GM23338 (cell line): ENCODE measurements at regions not wholly inside any gene's neighbourhood (a gene's known extent, or its start where the extent isn't known, plus 50 kb on each side); places are given as distances from the start of the nearest gene placed in this dataset.
A peak's percentile ranks its signal among the peaks of the same experiment; 100 is the strongest.
"Not testable (repeated sequence)": the region's sequence is repeated elsewhere in the genome, so short reads cannot be mapped to it uniquely, and the experiment has no call there.

ENCODE experiments used
- ATAC-seq: fragments of 200-7000 bp; cut with Tn5 transposase; 3 replicates; pipeline ENCODE4 v1.9.1; 2020
- DNase-seq: peaks from one replicate; pipeline ENCODE4 v3.0.0-alpha.2; 2015; ENCODE audit warnings: low spot score
- H2AFZ ChIP-seq: fragments of 200-600 bp; sonication (generic); 2 replicates; pipeline ENCODE4 v1.8.0; 2016; ENCODE audit warnings: antibody characterized with exemption, mild to moderate bottlenecking, moderate library complexity
- H3F3A ChIP-seq: fragments of 200-600 bp; sonication (generic); replicated peaks from 2 replicates; pipeline ENCODE4 v1.8.0; 2017; ENCODE audit warnings: antibody characterized with exemption, mixed run types, low read depth
- H3K27ac ChIP-seq: fragments of 200-600 bp; sonication (generic); 2 replicates; pipeline ENCODE4 v1.6.1; 2016; ENCODE audit warnings: low read depth
- H3K27me3 ChIP-seq: fragments of 200-600 bp; sonication (generic); 2 replicates; pipeline ENCODE4 v1.8.0; 2016; ENCODE audit warnings: mild to moderate bottlenecking, mixed run types, moderate library complexity; ENCODE audit not compliant: insufficient read depth
- H3K36me3 ChIP-seq: fragments of 200-600 bp; sonication (generic); 2 replicates; pipeline ENCODE4 v1.8.0; 2016; ENCODE audit warnings: mild to moderate bottlenecking; ENCODE audit not compliant: insufficient read depth
- H3K4me1 ChIP-seq: fragments of 200-600 bp; sonication (generic); 2 replicates; pipeline ENCODE4 v1.8.0; 2016; ENCODE audit warnings: mild to moderate bottlenecking, moderate library complexity; ENCODE audit not compliant: insufficient read depth
- H3K4me2 ChIP-seq: fragments of 200-600 bp; sonication (generic); 2 replicates; pipeline ENCODE4 v1.7.1; 2017; ENCODE audit warnings: mixed run types
- H3K4me3 ChIP-seq: fragments of 200-600 bp; sonication (generic); 2 replicates; pipeline ENCODE4 v1.6.1; 2016; ENCODE audit warnings: mixed run types
- H3K79me2 ChIP-seq: fragments of 200-600 bp; sonication (generic); replicated peaks from 2 replicates; pipeline ENCODE4 v1.8.0; 2017; ENCODE audit warnings: mild to moderate bottlenecking; ENCODE audit not compliant: insufficient read depth
- H3K9me2 ChIP-seq: fragments of 200-600 bp; sonication (generic); 2 replicates; pipeline ENCODE4 v1.8.0; 2017; ENCODE audit not compliant: insufficient read depth
- H4K20me1 ChIP-seq: fragments of 200-600 bp; sonication (generic); replicated peaks from 2 replicates; pipeline ENCODE4 v1.8.0; 2017; ENCODE audit warnings: mild to moderate bottlenecking; ENCODE audit not compliant: insufficient read depth
- H3K27ac Mint-ChIP-seq: 2 replicates; pipeline ENCODE4 v1.8.0; 2020; ENCODE audit warnings: inconsistent platforms, mild to moderate bottlenecking, moderate library complexity, mixed read lengths
- H3K27me3 Mint-ChIP-seq: 3 replicates; pipeline ENCODE4 v1.8.0; 2022; ENCODE audit warnings: low read depth, mild to moderate bottlenecking, moderate library complexity, mixed read lengths, inconsistent platforms; ENCODE audit not compliant: insufficient read depth, poor library complexity
- H3K36me3 Mint-ChIP-seq: 3 replicates; pipeline ENCODE4 v1.8.0; 2021; ENCODE audit warnings: low read depth, mild to moderate bottlenecking, inconsistent platforms, moderate library complexity, mixed read lengths
- H3K4me1 Mint-ChIP-seq: 3 replicates; pipeline ENCODE4 v1.8.0; 2020; ENCODE audit warnings: mild to moderate bottlenecking, inconsistent platforms, mixed read lengths
- H3K4me3 Mint-ChIP-seq: 3 replicates; pipeline ENCODE4 v1.8.0; 2021; ENCODE audit warnings: moderate library complexity, mild to moderate bottlenecking, inconsistent platforms, mixed read lengths
- H3K9me3 Mint-ChIP-seq: 3 replicates; pipeline ENCODE4 v1.8.0; 2020; ENCODE audit warnings: moderate library complexity, mild to moderate bottlenecking, inconsistent platforms, mixed read lengths
- CREB1 ChIP-seq: fragments of 250-450 bp; sonication (Bioruptor Pico); IDR thresholded peaks from 2 replicates; pipeline ENCODE4 v1.5.0; 2020; ENCODE audit warnings: low read depth, mild to moderate bottlenecking, moderate library complexity
- CTCF ChIP-seq, 2 experiments: fragments of 200-600 bp in 1 of 2; sonication (generic) in 1 of 2; conservative IDR thresholded peaks; 2 replicates each; pipeline versions ENCODE4 v1.5.1 to v1.6.1; 2016 to 2017; ENCODE audit warnings: antibody characterized with exemption in 2 of 2, low read depth in 2 of 2, mild to moderate bottlenecking in 2 of 2, moderate library complexity in 1 of 2
- EZH2phosphoT487 ChIP-seq: fragments of 200-600 bp; sonication (generic); IDR thresholded peaks from one replicate; pipeline ENCODE4 v1.8.1; 2018; ENCODE audit warnings: antibody characterized with exemption; ENCODE audit not compliant: unreplicated experiment
- POLR2AphosphoS5 ChIP-seq: IDR thresholded peaks from 2 replicates; pipeline ENCODE4 v1.6.1; 2016; ENCODE audit warnings: antibody characterized with exemption, low read depth
- REST ChIP-seq: IDR thresholded peaks from one replicate; pipeline ENCODE4 v1.6.1; 2018; ENCODE audit warnings: antibody characterized with exemption; ENCODE audit not compliant: unreplicated experiment
- STAT1 ChIP-seq: IDR thresholded peaks from one replicate; pipeline ENCODE4 v1.6.1; 2016; ENCODE audit warnings: antibody characterized with exemption; ENCODE audit not compliant: unreplicated experiment
- ZNF114 ChIP-seq: fragments of 250-450 bp; sonication (Bioruptor Pico); IDR thresholded peaks from 2 replicates; pipeline ENCODE4 v1.5.0; 2020; ENCODE audit warnings: mild to moderate bottlenecking, moderate library complexity
- ZNF331 ChIP-seq: fragments of 250-450 bp; sonication (Bioruptor Pico); IDR thresholded peaks from 2 replicates; pipeline ENCODE4 v1.5.0; 2020; ENCODE audit warnings: low read depth, mild to moderate bottlenecking, moderate library complexity

DNA sequence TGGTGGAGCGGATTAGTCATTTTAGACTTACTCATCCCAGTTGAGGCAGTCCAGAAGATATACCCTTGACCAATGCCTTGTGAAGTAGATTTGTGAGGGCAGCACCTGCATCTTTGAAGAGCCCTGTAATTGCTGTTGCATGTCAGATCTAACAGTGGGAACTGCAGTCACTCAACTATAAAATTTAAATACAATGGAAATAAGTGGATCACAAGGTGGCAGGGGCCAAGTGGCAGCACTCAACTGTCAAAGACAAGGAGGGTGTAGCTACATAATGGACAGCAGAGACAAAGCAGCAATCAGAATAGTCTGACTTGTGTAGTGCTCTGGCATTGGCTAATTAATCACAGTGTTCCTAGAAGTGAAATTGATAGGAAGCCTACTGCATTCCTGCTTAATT lies 115.8 kb upstream of the RMP24 start:
- H3K79me2 ChIP-seq, H3K27ac ChIP-seq, H3K27me3 Mint-ChIP-seq, H3K36me3 ChIP-seq, H3K4me2 ChIP-seq, DNase-seq, H2AFZ ChIP-seq, H3K27me3 ChIP-seq, H3K4me3 Mint-ChIP-seq, ATAC-seq, H3F3A ChIP-seq, H3K4me3 ChIP-seq, H3K27ac Mint-ChIP-seq, H4K20me1 ChIP-seq: not testable (repeated sequence)
- Histone ChIP-seq H3K4me1 (peaks cover 22% of the 10 kb centered on the region), H3K9me2 (peaks cover 22% of the 10 kb centered on the region)
- peaks cover 21% of the 10 kb centered on the region for H3K36me3 Mint-ChIP-seq
- H3K4me1 Mint-ChIP-seq: peaks cover 23% of the 10 kb centered on the region
- H3K9me3 Mint-ChIP-seq: peaks cover 19% of the 10 kb centered on the region

DNA sequence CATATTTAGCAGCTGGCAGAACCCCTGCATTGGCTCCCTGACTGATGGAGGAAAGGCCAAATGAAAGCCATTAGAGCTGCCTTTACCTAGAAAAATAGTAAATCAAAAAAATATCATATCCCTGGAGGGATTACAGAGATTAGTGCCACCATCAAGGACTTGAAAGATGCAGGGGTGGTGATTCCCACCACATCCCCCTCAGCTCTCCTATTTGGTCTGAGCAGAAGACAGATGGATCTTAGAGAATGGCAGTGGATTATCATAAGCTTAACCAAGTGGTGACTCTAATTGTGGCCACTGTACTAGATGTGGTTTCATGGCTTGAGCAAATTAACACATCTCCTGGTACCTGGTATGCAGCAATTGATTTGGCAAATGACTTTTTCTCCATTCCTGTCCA lies 114.9 kb upstream of the RMP24 start:
- not testable (repeated sequence) for H3K27ac ChIP-seq, H3K27ac Mint-ChIP-seq, H3K36me3 ChIP-seq, H3K4me3 ChIP-seq, H4K20me1 ChIP-seq, H3K4me2 ChIP-seq, H2AFZ ChIP-seq, H3K27me3 Mint-ChIP-seq, H3F3A ChIP-seq, ATAC-seq, H3K27me3 ChIP-seq, H3K4me3 Mint-ChIP-seq, H3K79me2 ChIP-seq, DNase-seq
- Mint-ChIP-seq H3K36me3 (peaks cover 21% of the 10 kb centered on the region), H3K9me3 (peaks cover 19% of the 10 kb centered on the region), H3K4me1 (peaks cover 23% of the 10 kb centered on the region)
- Histone ChIP-seq H3K4me1 (peaks cover 22% of the 10 kb centered on the region), H3K9me2 (peaks cover 22% of the 10 kb centered on the region)

- peaks cover 13% of the 10 kb centered on the region; the same call in 1 of the 2 replicates for H3K9me2 ChIP-seq
- DNase-seq (no peak), ATAC-seq (peak; percentile 41; the same call in 2 of the 3 replicates)
- peak overlapping the region; percentile 58; the same call in 1 of the 2 replicates for H3K27ac ChIP-seq
- no peaks in the 10 kb centered on the region for H3K36me3 ChIP-seq
- H3K4me2 ChIP-seq: 0 out of 2 replicates have a peak overlapping the region, but pooled peaks have one; percentile 42
- no peak overlapping the region for H3K4me3 ChIP-seq
- H3K27me3 ChIP-seq: no peaks in the 10 kb centered on the region
- Mint-ChIP-seq H3K27ac (no peak overlapping the region), H3K4me1 (peaks cover 18% of the 10 kb centered on the region), H3K9me3 (peaks cover 10% of the 10 kb centered on the region), H3K36me3 (peaks cover 10% of the 10 kb centered on the region), H3K4me3 (no peak overlapping the region), H3K27me3 (peaks cover 2% of the 10 kb centered on the region)
- H3K79me2 ChIP-seq: no peaks in the 10 kb centered on the region
- H3F3A ChIP-seq: no peaks in the 10 kb centered on the region; the same call in 1 of the 2 replicates
- no peaks in the 10 kb centered on the region for H4K20me1 ChIP-seq
- H3K4me1 ChIP-seq: peaks cover 20% of the 10 kb centered on the region
- no peak overlapping the region for H2AFZ ChIP-seq
- TF ChIP-seq CREB1 (CRISPR knock-in tag) (no peak), POLR2AphosphoS5 (no peak), CTCF (conservative IDR thresholded peaks at IDR 0.05; ENCODE audit: low read depth in 2 of 2) (no peak), STAT1 (no peak), REST (no peak), ZNF114 (CRISPR knock-in tag) (no peak), EZH2phosphoT487 (no peak), ZNF331 (no peak)
These were observed 110.9 kb upstream of the RMP24 start for GRCh38 chr18:35861367-35862118.
